Endothelial cell (in vitro differentiated cells): ENCODE measurements at regions not wholly inside any gene's neighbourhood (a gene's known extent, or its start where the extent isn't known, plus 50 kb on each side); places are given as distances from the start of the nearest gene placed in this dataset.

Source experiments
- DNase-seq: peaks from one replicate; pipeline ENCODE4 v3.0.0; 2021; ENCODE audit warnings: low spot score
- H3K27ac Mint-ChIP-seq: one replicate; pipeline ENCODE4 v1.8.0; 2021; ENCODE audit warnings: mixed read lengths, inconsistent platforms; ENCODE audit not compliant: unreplicated experiment
- H3K27me3 Mint-ChIP-seq: one replicate; pipeline ENCODE4 v1.8.0; 2021; ENCODE audit warnings: mild to moderate bottlenecking, moderate library complexity, mixed read lengths, inconsistent platforms; ENCODE audit not compliant: unreplicated experiment
- H3K36me3 Mint-ChIP-seq: one replicate; pipeline ENCODE4 v1.8.0; 2021; ENCODE audit warnings: mild to moderate bottlenecking, low read depth, mixed read lengths, inconsistent platforms; ENCODE audit not compliant: unreplicated experiment
- H3K4me1 Mint-ChIP-seq: one replicate; pipeline ENCODE4 v1.8.0; 2021; ENCODE audit warnings: mild to moderate bottlenecking, mixed read lengths, inconsistent platforms; ENCODE audit not compliant: unreplicated experiment
- H3K4me3 Mint-ChIP-seq: one replicate; pipeline ENCODE4 v1.8.0; 2021; ENCODE audit warnings: mild to moderate bottlenecking, mixed read lengths, inconsistent platforms; ENCODE audit not compliant: unreplicated experiment
- H3K9me3 Mint-ChIP-seq: one replicate; pipeline ENCODE4 v1.8.0; 2021; ENCODE audit warnings: mixed read lengths, inconsistent platforms; ENCODE audit not compliant: unreplicated experiment
- TF ChIP-seq, protein P1 (sequence below): fragments of 200-600 bp; sonication (generic); IDR thresholded peaks from one replicate; pipeline ENCODE4 v1.5.0; 2021; ENCODE audit warnings: antibody characterized with exemption; ENCODE audit not compliant: unreplicated experiment

DNA sequence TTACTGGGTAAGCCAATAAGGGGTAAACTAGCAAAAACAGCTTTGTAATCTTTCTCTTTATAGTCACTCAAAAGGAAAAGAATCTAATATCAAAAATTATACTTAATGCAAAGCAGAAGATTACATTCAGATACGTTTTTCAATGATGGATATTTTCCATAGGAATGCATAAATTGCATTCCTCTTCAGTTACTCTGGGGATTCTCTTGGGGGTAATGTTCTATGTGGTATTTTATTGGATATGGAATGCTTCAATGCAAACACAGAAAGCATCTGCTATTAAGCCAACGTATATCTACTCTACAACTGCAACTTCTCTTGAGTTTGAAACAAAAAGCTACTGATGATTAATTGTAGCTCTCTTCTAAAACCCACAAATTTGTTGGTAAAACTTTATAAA is 106.0 kb downstream of the SLC41A2 start:
- Mint-ChIP-seq H3K36me3 (no peaks in the 10 kb centered on the region), H3K9me3 (no peaks in the 10 kb centered on the region), H3K27me3 (no peaks in the 10 kb centered on the region), H3K4me3 (no peak overlapping the region), H3K27ac (no peak overlapping the region), H3K4me1 (no peaks in the 10 kb centered on the region)
- TF ChIP-seq, protein P1, sequence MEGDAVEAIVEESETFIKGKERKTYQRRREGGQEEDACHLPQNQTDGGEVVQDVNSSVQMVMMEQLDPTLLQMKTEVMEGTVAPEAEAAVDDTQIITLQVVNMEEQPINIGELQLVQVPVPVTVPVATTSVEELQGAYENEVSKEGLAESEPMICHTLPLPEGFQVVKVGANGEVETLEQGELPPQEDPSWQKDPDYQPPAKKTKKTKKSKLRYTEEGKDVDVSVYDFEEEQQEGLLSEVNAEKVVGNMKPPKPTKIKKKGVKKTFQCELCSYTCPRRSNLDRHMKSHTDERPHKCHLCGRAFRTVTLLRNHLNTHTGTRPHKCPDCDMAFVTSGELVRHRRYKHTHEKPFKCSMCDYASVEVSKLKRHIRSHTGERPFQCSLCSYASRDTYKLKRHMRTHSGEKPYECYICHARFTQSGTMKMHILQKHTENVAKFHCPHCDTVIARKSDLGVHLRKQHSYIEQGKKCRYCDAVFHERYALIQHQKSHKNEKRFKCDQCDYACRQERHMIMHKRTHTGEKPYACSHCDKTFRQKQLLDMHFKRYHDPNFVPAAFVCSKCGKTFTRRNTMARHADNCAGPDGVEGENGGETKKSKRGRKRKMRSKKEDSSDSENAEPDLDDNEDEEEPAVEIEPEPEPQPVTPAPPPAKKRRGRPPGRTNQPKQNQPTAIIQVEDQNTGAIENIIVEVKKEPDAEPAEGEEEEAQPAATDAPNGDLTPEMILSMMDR = no peak
- no peak for DNase-seq

DNA sequence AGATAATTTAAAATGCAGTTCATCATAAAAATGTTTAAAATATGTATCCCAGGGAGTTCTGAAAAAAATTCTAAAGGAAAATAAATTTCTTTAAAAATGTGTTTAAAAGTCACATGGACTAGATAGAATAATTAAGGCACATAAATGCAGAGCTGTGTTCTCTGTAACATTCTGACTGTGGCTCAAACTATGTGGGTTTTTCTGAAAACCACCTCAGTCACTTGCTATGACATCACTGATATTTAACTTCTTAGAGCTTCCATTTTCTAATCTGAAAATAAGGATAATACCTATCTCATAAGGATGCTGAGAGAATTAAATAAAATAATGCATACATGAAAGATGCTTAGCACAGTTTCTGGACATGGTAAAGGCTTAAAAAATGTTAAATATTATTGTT is 107.3 kb downstream of the SLC41A2 start:
- DNase-seq = no peak
- Mint-ChIP-seq H3K36me3 (no peaks in the 10 kb centered on the region), H3K27ac (no peak overlapping the region), H3K9me3 (no peaks in the 10 kb centered on the region), H3K27me3 (no peaks in the 10 kb centered on the region), H3K4me1 (no peaks in the 10 kb centered on the region), H3K4me3 (no peak overlapping the region)
- TF ChIP-seq, protein P1 = no peak

DNA sequence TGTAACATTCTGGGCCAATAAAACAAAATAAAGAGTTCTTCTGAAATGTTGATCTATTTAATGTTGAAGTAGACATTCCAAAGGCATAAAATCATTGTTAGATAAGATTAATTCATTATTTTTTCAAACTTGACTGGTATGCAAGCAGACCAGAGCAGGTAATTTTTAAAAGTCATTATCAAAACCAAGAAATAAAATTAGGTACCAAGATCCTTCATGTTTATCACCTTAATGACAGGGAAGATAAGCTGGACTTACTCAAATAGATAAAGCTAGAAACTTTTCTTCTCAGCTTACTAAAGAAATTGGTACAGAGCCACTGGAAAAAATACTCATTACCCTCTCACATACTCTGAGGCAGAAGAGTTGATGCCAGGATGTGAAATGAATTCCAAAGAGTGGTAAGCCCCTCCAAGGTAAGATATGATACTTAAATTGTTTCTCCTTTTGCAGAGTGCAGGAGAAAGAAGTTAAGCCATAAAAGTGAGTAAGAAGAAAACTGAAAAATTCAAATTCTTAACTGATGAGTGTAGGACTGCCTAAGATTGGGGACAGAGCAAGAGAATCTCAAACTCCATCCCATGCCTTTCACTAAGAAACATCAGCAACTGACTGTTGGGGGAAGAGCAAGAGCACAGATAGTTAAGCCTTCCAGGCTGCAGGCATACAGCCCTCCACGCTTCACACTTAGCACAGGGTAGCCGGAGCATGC is 111.9 kb downstream of the SLC41A2 start:
- DNase-seq = no peak
- TF ChIP-seq, protein P1 = no peak
- no peak overlapping the region for H3K27ac Mint-ChIP-seq

DNA sequence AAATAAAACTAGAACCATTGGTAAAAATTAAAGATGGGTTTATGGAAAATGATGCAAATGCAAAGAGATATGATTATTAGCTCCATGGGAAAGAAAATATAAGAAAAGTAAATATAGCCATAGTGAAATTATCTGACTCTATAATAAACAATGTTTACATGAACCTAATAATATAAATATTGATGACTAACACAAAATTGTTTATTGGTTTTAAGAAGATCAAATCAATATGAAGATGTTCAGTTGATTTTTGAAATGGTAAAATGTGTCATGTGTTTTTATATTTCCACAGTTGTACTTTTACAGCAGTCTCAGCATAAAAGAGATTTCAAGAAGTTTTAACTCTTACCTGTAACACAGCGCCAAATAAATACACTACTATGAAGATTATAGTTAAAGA is 114.0 kb downstream of the SLC41A2 start:
- H3K9me3 Mint-ChIP-seq = no peaks in the 10 kb centered on the region
- DNase-seq = no peak
- H3K4me1 Mint-ChIP-seq = no peaks in the 10 kb centered on the region
- peaks cover 1% of the 10 kb centered on the region for H3K27me3 Mint-ChIP-seq
- TF ChIP-seq, protein P1 = no peak
- no peak overlapping the region for H3K4me3 Mint-ChIP-seq
- H3K27ac Mint-ChIP-seq = no peak overlapping the region
- H3K36me3 Mint-ChIP-seq = no peaks in the 10 kb centered on the region

More for the DNA sequence above, 111.9 kb downstream of the SLC41A2 start:
- Mint-ChIP-seq H3K9me3 (no peaks in the 10 kb centered on the region), H3K27me3 (peaks cover 1% of the 10 kb centered on the region), H3K4me3 (no peak overlapping the region), H3K36me3 (no peaks in the 10 kb centered on the region), H3K4me1 (no peaks in the 10 kb centered on the region)

DNA sequence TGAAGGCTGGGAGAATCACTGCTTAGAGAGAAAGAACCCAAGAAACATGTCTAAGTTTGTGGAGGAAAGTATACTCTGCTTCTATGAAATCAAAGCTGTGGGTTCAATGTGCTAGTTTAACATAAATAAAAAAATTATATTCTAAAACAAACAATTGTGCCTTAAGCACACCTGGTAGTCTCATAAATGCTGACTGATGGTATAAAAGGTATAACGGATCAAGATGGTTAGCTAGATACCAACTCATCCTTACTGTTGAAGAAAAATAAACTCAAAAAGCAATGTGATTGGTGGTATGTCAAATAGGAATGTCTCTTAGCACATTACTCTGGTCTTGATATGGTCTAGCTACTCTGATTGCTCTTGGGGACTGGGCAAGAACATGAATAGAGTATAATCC is 117.8 kb downstream of the SLC41A2 start:
- Mint-ChIP-seq H3K9me3 (no peaks in the 10 kb centered on the region), H3K4me3 (no peak overlapping the region), H3K36me3 (no peaks in the 10 kb centered on the region), H3K4me1 (no peaks in the 10 kb centered on the region), H3K27ac (no peak overlapping the region), H3K27me3 (peaks cover 1% of the 10 kb centered on the region)
- TF ChIP-seq, protein P1 = no peak
- no peak for DNase-seq
